ENCODE measurements at regions not wholly inside any gene's neighbourhood (a gene's known extent, or its start where the extent isn't known, plus 50 kb on each side); places are given as distances from the start of the nearest gene placed in this dataset.

DNA sequence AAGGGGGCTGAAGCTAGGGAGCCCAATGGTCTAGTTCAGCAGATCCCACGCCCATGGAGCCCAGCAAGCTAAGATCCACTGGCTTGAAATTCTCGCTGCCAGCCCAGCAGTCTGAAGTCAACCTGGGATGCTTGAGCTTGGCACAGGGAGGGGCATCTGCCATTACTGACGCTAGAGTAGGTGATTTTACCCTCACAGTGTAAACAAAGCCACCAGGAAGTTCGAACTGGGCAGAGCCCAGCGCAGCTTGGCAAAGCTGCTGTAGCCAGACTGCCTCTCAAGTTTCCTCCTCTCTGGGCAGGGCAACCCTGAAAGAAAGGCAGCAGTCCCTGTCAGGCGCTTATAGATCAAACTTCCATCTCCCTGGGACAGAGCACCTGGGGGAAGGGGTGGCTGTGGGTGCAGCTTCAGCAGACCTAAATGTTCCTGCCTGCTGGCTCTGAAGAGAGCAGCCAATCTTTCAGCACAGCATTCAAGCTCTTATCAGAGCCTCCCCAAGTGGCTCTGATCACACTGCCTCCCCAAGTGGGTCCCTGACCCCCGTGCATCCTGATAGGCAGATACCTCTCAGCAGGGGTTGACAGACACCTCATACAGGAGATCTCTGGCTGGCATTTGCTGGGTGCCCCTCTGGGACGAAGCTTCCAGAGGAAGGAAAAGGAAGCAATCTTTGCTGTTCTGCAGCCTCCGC lies 167.8 kb downstream of the CCDC71L start:
- in situ Hi-C loops (cut with MboI; ENCODE audit: low pct_ligation_motif_present in 1 of 4, low pct_unique_long_range_greater_than_20kb in 1 of 4, low sequenced_read_pairs in 3 of 4) (no loop called here), intact Hi-C loops (cut with DNase I; ENCODE audit: low total_unique reads) (no loop called here)
- 53 to 80% methylated on average over 1 to 9 of the region's 9 CpGs for WGBS, 2 donors (ENCODE audit: low coverage in 1 of 2)
- H3K27me3 ChIP-seq = no peaks in the 10 kb centered on the region
- H3K27ac ChIP-seq = peak overlapping the region in 1 of 4 donors; percentile 0
- H3K4me1 ChIP-seq = peaks cover 0 to 3% (median 0%) of the 10 kb centered on the region in 4 donors
- H3K9me3 ChIP-seq = no peaks in the 10 kb centered on the region
- TF ChIP-seq, protein P1, sequence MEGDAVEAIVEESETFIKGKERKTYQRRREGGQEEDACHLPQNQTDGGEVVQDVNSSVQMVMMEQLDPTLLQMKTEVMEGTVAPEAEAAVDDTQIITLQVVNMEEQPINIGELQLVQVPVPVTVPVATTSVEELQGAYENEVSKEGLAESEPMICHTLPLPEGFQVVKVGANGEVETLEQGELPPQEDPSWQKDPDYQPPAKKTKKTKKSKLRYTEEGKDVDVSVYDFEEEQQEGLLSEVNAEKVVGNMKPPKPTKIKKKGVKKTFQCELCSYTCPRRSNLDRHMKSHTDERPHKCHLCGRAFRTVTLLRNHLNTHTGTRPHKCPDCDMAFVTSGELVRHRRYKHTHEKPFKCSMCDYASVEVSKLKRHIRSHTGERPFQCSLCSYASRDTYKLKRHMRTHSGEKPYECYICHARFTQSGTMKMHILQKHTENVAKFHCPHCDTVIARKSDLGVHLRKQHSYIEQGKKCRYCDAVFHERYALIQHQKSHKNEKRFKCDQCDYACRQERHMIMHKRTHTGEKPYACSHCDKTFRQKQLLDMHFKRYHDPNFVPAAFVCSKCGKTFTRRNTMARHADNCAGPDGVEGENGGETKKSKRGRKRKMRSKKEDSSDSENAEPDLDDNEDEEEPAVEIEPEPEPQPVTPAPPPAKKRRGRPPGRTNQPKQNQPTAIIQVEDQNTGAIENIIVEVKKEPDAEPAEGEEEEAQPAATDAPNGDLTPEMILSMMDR (IDR thresholded peaks at IDR 0.05) = no peak
- no peaks in the 10 kb centered on the region for H3K36me3 ChIP-seq
- DNase-seq = peak; percentile 72
- H3K4me3 ChIP-seq = no peak overlapping the region

DNA sequence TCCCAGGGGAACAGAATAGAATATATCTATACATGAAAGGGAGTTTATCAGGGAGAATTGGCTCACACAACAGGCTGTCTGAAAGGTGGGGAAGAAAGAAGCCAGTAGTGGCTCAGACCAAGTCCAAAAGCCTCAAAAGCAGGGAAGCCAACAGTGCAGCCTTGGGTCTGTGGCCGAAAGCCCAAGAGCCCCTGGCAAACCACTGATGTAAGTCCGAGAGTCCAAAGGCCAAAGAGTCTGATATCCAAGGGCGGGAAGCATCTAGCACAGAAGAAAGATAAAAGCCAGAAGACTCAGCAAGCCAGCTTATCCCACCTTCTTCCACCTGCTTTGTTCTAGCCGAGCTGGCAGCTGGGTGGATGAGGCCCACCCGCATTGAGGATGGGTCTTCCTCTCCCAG lies 172.5 kb downstream of the CCDC71L start:
- TF ChIP-seq POLR2AphosphoS5 (IDR thresholded peaks at IDR 0.05) (no peak), POLR2A (IDR thresholded peaks at IDR 0.05) (no peak), EP300 (IDR thresholded peaks at IDR 0.05; ENCODE audit: low read depth) (no peak)
- TF ChIP-seq, protein P1 (IDR thresholded peaks at IDR 0.05) = no peak
- in situ Hi-C loops (cut with MboI; ENCODE audit: low pct_ligation_motif_present in 1 of 4, low pct_unique_long_range_greater_than_20kb in 1 of 4, low sequenced_read_pairs in 3 of 4) (no loop called here), intact Hi-C loops (cut with DNase I; ENCODE audit: low total_unique reads) (no loop called here)
- no peaks in the 10 kb centered on the region for H3K9me3 ChIP-seq
- no peaks in the 10 kb centered on the region for H3K27me3 ChIP-seq
- H3K4me3 ChIP-seq = no peak overlapping the region
- WGBS, 2 donors (ENCODE audit: low coverage in 1 of 2) = 30 to 85% methylated on average over 2 to 5 of the region's 5 CpGs
- H3K27ac ChIP-seq = no peak overlapping the region
- no peak for DNase-seq
- H3K4me1 ChIP-seq = peaks cover 0 to 8% (median 4%) of the 10 kb centered on the region in 4 donors
- no peaks in the 10 kb centered on the region for H3K36me3 ChIP-seq

DNA sequence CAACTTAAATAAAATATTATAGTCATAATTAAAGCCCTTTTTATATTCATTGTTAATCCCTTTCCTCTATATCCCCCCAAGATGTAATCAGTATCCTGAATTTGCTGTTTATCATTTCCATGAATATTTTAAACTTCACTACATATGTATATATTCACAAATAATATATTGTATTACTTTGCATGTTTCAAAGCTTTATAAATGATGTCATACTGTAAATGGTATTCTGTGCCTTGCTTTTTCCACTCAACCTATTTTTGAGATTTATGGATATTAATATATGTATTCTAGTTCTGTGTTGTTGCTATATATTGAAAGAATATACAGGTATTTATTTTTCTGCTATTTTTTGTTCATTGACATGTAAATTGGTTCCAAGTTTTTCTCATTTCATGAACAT lies 173.1 kb downstream of the CCDC71L start:
- in situ Hi-C loops (cut with MboI; ENCODE audit: low pct_ligation_motif_present in 1 of 4, low pct_unique_long_range_greater_than_20kb in 1 of 4, low sequenced_read_pairs in 3 of 4) = no loop called here
- no peaks in the 10 kb centered on the region for H3K27me3 ChIP-seq
- H3K4me1 ChIP-seq = peaks cover 0 to 8% (median 3%) of the 10 kb centered on the region in 4 donors
- H3K27ac ChIP-seq = no peak overlapping the region
- no peaks in the 10 kb centered on the region for H3K9me3 ChIP-seq
- H3K4me3 ChIP-seq = no peak overlapping the region
- no peak for DNase-seq
- no peak for TF ChIP-seq POLR2AphosphoS5 (IDR thresholded peaks at IDR 0.05)
- TF ChIP-seq POLR2A (IDR thresholded peaks at IDR 0.05) = no peak
- no peak for TF ChIP-seq EP300 (IDR thresholded peaks at IDR 0.05; ENCODE audit: low read depth)
- TF ChIP-seq, protein P1 (IDR thresholded peaks at IDR 0.05) = no peak
- intact Hi-C loops (cut with DNase I; ENCODE audit: low total_unique reads) = no loop called here
- H3K36me3 ChIP-seq = no peaks in the 10 kb centered on the region

DNA sequence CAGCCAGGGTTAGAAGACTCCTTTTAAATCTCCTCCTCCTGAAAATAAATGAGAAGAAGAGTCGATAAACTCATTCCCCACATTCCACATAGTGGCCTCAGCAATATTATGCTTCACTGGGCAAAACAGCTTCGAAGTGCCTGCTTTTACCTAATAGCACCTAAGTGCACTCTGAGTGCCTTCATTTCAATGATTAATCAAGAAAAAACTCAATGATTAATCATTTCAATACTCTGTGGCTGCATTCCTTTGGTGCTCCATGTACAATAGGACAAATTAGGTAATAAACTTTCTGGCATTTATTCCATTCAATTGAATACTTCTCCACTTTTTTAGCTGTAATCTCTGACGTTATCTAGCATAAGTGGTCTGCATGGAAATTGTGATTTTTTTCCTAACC lies 174.6 kb downstream of the CCDC71L start:
- in situ Hi-C loops (cut with MboI; ENCODE audit: low pct_ligation_motif_present in 1 of 4, low pct_unique_long_range_greater_than_20kb in 1 of 4, low sequenced_read_pairs in 3 of 4) = no loop called here
- Histone ChIP-seq H3K27me3 (no peaks in the 10 kb centered on the region), H3K27ac (peak overlapping the region; percentile 36 to 66 (median 40)), H3K4me3 (no peak overlapping the region), H3K9me3 (no peaks in the 10 kb centered on the region), H3K4me1 (peaks cover 0 to 8% (median 3%) of the 10 kb centered on the region in 4 donors), H3K36me3 (no peaks in the 10 kb centered on the region)
- DNase-seq = no peak
- intact Hi-C loops (cut with DNase I; ENCODE audit: low total_unique reads) = no loop called here
- 74 to 78% methylated on average over 3 of the region's 3 CpGs for WGBS, 2 donors (ENCODE audit: low coverage in 1 of 2)
- peak in 1 of 3 donors; percentile 1 for TF ChIP-seq POLR2AphosphoS5 (IDR thresholded peaks at IDR 0.05)
- TF ChIP-seq EP300 (IDR thresholded peaks at IDR 0.05; ENCODE audit: low read depth) = no peak

DNA sequence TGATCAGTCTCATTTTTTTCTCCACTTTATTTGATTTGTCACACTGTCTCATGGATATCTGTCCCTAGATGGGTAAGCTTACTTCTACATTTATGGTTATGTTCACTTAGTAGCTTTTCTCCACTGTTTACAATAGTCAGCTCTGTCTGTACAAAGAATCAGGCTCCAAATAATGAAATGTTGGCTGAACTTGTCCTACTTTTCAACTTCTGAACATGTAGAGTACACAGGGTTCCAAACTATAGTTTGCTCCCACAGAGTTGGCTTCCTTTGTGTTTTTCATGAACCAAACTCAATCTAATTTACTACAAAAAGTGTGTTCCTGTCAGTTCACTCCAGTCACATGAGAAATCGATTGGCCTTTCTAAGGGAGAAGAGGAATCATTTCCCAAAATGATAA lies 175.0 kb downstream of the CCDC71L start:
- intact Hi-C loops (cut with DNase I; ENCODE audit: low total_unique reads) = no loop called here
- no peak for DNase-seq

More for the DNA sequence above, 175.0 kb downstream of the CCDC71L start:
- Histone ChIP-seq H3K4me1 (peaks cover 0 to 8% (median 3%) of the 10 kb centered on the region in 4 donors), H3K27me3 (no peaks in the 10 kb centered on the region), H3K27ac (peak overlapping the region; percentile 36 to 66 (median 40)), H3K9me3 (no peaks in the 10 kb centered on the region), H3K4me3 (no peak overlapping the region), H3K36me3 (no peaks in the 10 kb centered on the region)
- 90% methylated on average over 1 of the region's 1 CpG; no CpG with 5 or more reads in 1 of the 2 donors for WGBS, 2 donors (ENCODE audit: low coverage in 1 of 2)
- in situ Hi-C loops (cut with MboI; ENCODE audit: low pct_ligation_motif_present in 1 of 4, low pct_unique_long_range_greater_than_20kb in 1 of 4, low sequenced_read_pairs in 3 of 4) = no loop called here
- TF ChIP-seq POLR2A (IDR thresholded peaks at IDR 0.05) = no peak
- TF ChIP-seq, protein P1 (IDR thresholded peaks at IDR 0.05) = no peak
- TF ChIP-seq POLR2AphosphoS5 (IDR thresholded peaks at IDR 0.05) = no peak
- TF ChIP-seq EP300 (IDR thresholded peaks at IDR 0.05; ENCODE audit: low read depth) = no peak
